Putamen (tissue), 1 donor: ENCODE measurements at regions not wholly inside any gene's neighbourhood (a gene's known extent, or its start where the extent isn't known, plus 50 kb on each side); places are given as distances from the start of the nearest gene placed in this dataset.

Experiments used
- DNase-seq: peaks from one replicate; pipeline ENCODE4 v3.0.0-alpha.2; 2016; ENCODE audit warnings: low spot score

DNA sequence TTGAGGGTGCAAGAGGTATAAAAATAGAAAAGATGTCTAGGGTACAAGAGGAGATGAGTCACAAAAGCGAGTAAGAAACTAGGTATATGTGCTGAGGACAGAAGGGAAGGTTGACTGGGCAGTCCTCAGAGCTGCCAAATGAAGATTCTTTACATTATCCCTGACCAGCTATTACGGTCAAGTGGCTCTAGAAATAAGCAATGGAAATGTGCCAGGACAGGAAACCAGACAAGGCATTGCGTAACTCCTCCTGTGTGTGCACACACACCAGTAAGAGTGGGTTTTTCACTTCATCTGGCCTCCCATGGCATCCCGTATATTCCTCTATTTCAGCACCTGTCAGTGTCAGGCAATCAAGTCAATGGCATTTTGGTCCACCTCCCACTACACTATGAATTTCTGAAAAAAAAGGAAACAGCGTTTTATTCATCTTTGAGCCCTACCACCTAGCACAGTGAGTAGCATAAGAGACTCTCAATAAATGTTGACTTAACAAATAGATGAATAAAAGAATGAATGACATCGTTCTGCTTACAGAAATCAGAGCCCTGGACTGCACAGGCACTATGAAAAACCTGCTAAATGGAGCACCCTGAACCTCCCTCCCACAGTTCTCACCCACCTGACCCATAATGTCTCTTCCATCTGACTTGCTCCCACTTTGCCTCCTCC is 62.6 kb upstream of the KLF3 start:
- no peak for DNase-seq

DNA sequence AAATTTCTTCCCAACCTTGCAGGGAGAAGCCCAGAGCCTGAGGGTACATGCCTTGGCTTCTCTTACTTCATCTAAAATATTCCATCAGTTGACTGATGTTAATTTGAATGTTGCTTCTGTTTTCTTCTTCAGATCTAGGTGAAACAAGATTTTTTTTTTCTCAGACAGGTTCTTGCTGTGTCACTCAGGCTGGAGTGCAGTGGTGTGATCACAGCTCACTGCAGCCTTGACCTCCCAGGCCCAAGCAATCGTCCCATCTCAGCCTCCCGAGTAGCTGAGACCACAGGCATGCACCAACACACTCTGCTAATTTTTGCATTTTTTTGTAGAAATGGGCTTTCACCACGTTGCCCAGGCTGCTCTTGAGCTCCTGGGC is 62.1 kb upstream of the KLF3 start:
- no peak for DNase-seq

DNA sequence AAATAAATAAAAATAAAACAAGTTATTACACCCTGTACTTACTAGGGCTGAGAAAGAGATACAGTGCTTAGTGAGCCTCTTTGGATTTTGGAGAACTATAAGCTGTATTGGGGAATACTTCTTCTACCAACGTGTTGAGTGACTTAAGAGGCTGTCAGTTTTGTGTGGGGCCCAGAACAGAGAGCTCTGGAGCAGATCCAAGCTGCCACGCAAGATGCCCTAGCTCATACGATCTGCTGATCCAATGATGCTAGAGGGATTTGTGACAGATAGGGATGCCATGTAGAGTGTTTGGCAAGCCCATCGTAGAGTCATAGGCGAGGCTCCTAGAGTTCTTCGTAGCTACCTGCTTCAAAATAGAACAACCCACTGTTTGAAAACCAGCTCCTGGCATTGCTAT is 60.3 kb upstream of the KLF3 start:
- DNase-seq, result no peak

DNA sequence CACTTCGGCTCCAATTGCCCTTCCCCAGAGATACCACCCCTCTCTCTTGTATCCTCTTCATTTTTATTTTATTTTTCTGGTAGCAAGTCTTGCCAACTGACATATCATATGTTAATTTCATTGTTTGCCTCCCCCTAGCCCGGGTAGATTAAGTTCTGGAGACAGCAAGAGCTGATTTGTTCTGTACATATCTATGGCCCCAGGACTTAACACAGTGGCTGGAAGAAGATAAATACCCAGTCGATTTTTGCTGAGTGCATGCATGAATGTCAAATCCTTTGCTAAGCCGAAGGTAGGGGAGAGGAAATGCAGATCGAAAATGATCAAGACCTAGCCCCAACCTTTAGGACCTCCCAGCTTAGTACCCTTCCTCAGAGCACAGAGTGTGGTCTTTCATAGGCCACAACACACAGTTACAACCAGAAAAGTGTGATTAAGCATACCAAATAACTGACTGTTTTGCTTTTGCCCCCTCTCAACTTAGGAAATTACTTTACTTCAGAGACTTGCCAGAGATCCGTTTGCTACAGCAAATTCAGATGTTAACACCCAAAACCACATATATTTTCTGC is 58.7 kb upstream of the KLF3 start:
- no peak for DNase-seq

DNA sequence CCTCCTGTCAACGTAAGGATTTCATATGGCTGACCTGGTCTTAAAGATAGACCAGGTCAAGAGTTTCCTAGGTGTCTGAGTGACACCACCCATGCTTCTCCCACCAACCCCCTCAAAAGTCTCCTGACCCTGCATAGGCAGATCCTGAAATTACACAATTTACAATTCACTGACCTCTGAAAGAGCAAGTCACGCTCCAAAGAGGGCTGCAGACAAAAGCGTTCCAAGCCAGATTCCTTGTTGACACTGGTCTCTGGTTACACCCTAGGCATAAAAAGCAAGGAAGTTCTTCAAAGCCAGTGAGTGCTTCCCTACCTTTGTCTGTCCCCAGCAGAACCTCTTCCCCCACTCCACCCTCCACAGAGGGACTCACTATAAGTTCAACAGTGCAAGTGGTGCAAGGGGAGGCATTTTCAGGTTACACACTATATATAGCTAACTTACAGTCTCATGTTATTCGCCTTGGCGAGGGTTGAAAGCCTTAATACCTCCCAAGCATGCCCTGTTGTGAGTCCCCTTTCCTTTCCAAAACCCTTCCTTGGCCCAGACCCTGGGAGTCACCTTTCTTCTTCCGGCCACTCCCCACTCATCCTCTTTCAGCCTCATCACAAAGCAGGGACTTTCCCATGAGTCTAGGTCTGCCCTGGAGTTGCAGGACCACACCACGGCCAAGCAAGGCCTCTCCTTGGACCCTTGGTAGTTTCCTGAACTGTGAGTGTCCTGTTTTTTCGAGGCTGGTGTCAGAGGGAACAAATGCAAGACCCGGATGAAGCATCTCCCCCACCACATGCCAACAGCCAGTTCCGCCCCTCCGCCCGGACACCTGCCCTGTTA is 58.0 kb upstream of the KLF3 start:
- no peak for DNase-seq

DNA sequence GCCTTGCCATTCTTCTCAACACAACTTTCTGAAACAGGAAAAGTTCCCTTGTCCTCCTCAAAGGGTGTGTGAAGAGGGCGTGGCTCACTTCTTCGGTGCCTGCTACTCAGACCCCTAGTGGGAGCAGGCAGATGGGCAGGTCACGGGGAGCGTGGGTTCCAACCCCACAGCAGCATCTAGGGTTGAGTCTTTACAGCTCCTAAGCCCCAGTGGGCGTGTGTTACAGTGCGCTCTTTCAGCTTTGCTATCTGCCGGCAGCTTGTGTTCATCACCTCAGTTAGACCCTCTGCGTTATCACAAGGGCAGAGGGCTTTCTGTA is 57.5 kb upstream of the KLF3 start:
- DNase-seq, result no peak

DNA sequence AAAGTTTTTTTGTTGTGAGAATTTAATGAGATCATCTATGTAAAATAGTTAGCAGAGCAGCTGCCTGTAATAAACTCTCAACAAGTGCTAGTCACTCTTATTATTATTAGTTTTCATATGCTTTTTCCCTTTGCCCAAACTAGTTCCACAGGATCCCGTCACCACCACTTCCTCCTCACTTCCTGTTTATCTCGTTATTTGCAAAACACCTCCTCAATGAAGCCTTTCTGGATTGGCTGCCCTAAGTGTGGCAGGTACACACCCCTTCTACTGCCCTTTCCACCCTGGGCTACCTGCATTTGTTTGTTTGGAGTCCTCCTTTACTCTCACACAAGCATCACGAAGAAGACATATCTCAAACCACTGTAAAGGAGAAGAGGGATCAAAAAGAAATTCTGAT is 54.4 kb upstream of the KLF3 start:
- DNase-seq, result no peak

DNA sequence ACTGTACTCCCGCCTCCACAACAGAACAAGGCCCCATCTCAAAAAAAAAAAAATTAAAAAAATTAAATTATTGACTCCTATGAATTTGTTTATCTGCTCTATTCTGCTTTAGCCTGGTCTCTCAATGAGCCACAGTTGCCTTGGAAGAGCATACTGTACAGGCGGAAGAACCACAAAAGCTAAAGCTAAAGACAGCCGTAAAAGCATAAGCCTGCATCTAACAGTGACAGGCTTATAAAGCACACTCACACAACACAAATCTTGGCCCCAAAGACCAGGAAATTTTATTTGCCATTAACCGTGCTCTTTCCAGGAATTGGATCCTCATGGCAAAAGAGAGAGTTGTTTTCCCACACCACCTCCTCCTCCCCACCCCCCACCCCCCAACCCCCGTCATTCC is 53.5 kb upstream of the KLF3 start:
- no peak for DNase-seq

DNA sequence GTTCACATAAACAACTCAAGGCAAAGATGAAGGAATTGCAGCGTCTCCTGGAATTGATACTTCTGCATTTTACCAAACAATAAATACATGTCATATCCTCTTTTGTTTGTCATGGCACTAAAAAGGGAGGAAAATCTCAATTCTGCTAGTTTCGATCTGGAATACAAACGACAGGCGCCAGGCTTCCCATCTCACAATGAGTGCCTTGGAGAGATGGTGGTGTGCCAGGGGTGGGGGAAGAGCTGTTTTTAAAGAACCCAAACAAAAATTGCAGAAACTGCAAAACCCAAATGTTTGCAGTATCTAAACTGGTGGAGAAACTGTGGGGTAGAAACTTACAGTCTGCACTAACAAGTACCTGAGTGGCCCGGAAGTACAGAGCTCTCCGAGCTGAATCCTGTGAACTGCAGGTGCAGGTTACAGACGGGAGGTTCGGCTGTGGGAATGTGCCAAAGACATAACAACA is 53.0 kb upstream of the KLF3 start:
- peak; percentile 41 for DNase-seq

DNA sequence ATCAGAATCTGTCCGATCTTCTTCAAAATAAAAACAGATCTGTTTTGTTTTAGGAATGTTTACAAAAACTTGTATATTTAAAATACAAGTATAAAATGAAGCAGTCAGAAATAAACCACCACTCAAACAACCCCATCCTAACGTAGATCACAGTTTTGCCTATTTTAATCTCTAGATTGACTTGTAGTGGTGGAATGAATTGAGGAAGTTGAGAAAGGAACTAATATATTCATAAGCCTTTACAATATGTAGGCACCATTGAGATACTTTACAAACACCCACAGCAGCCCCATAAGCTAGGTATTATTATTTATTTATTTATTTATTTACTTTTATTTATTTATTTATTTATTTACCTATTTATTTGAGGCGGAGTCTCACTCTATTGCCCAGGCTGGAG is 52.3 kb upstream of the KLF3 start:
- no peak for DNase-seq

DNA sequence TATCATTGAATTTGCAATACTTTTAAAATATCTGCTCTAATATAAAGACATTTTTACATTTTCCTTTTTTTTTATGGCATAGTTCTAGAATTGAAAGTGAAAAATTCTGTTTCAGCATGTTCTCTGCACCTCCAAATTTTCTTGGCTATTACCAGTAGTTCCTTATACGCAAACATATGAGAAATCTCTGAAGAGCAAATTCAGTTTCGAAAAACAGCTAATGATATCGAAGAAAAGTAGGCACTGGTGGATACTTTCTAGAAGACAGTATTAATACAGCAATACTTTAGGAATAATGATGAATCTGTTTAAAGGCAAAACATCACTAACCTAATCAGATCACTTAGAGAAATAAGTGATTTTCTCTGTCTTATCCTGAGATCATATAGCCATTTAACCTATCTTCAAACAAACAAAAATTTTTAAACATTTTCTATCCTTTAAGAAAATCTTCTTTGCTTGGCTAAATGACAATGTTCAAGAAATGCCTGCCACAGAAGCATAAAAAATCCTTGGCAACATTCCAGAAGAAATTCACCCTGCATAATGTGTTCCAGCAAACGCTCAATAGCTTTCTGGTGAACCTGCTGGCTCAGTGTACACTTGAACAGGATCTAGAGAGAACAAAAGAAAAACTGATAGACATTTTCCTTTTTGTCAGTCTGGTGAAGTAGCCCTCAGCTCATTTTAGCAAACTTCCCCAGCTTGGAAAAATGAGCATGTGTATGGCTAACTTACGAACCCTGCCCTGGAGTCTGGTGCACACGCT is 51.2 kb upstream of the KLF3 start:
- no peak for DNase-seq
